ENCODE measurements at regions not wholly inside any gene's neighbourhood (a gene's known extent, or its start where the extent isn't known, plus 50 kb on each side); places are given as distances from the start of the nearest gene placed in this dataset.

DNA sequence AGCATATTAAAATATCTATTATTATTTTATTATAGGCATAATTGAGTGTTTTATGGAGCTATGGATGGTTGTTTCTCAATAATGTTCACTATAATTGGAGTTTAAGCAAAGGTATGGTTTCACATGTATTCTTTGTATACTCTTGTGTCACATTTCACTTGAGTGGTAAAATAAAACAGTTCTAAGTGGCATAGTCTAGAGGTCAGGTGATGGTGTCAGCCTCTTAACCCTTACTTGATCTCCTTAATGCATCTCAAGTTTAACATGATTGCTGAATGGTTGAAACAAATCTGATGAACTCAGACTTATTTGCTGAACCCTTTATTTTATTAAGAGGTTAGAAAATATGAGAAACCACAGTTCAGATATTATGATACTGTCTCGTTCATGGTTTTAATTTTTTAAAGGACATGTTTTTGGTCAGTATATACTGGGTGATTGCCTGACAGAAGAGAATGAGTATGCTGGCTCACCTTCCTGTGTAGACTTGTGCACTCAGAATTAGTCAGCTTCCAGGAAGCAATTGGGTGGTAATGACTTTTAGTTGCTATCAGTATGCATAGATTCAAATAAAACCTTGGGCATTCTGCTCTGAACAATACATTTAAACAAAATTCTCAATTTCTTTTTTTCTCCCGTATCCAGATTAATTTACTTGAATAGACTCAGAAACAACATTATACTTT lies 464.6 kb downstream of the PCNX1 start:
- Histone ChIP-seq H3K36me3 (ENCODE audit: insufficient read depth) (no peaks in the 10 kb centered on the region), H3K9ac (no peak overlapping the region), H3K27ac (no peak overlapping the region), H3K4me3 (IDR thresholded peaks at IDR 0.05; ENCODE audit: insufficient read depth, low read depth, low read length) (no peak overlapping the region), H3K4me1 (ENCODE audit: low read depth, poor library complexity, severe bottlenecking) (peaks cover 8% of the 10 kb centered on the region), H4K20me1 (ENCODE audit: insufficient read depth) (no peaks in the 10 kb centered on the region), H3K79me2 (ENCODE audit: insufficient read depth, low read depth) (no peaks in the 10 kb centered on the region), H2AFZ (ENCODE audit: low read depth) (no peak overlapping the region), H3K4me2 (no peak overlapping the region), H3K27me3 (ENCODE audit: insufficient read depth, low read depth) (no peaks in the 10 kb centered on the region)
- TF ChIP-seq, protein P1, sequence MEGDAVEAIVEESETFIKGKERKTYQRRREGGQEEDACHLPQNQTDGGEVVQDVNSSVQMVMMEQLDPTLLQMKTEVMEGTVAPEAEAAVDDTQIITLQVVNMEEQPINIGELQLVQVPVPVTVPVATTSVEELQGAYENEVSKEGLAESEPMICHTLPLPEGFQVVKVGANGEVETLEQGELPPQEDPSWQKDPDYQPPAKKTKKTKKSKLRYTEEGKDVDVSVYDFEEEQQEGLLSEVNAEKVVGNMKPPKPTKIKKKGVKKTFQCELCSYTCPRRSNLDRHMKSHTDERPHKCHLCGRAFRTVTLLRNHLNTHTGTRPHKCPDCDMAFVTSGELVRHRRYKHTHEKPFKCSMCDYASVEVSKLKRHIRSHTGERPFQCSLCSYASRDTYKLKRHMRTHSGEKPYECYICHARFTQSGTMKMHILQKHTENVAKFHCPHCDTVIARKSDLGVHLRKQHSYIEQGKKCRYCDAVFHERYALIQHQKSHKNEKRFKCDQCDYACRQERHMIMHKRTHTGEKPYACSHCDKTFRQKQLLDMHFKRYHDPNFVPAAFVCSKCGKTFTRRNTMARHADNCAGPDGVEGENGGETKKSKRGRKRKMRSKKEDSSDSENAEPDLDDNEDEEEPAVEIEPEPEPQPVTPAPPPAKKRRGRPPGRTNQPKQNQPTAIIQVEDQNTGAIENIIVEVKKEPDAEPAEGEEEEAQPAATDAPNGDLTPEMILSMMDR (conservative IDR thresholded peaks at IDR 0.05; ENCODE audit: low read depth, low read length), result no peak

DNA sequence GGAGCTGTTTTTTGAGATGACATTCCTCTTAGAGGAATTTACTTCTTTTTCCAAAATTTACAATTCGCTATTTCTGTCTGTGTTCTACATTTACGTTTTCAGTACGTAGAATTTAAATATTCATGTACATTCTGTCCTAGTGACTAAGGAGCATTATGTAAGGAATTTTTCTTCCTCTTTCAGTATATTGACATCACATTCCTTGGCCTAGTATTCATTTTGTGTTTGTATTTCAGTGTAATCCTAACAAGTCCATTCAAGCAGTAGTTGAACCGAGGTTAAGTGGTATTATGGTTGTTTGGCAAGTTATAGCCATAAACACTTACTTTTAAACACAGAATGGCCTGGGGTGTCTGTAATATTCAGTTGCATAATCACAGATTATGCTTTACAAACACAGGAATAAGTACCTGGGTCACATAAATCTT lies 465.2 kb downstream of the PCNX1 start:
- Histone ChIP-seq H3K36me3 (ENCODE audit: insufficient read depth) (no peaks in the 10 kb centered on the region), H3K27ac (no peak overlapping the region), H3K27me3 (ENCODE audit: insufficient read depth, low read depth) (no peaks in the 10 kb centered on the region), H3K79me2 (ENCODE audit: insufficient read depth, low read depth) (no peaks in the 10 kb centered on the region), H3K4me3 (IDR thresholded peaks at IDR 0.05; ENCODE audit: insufficient read depth, low read depth, low read length) (no peak overlapping the region), H3K4me2 (no peak overlapping the region), H4K20me1 (ENCODE audit: insufficient read depth) (no peaks in the 10 kb centered on the region), H3K4me1 (ENCODE audit: low read depth, poor library complexity, severe bottlenecking) (peaks cover 8% of the 10 kb centered on the region), H3K9ac (no peak overlapping the region), H2AFZ (ENCODE audit: low read depth) (no peak overlapping the region)
- TF ChIP-seq, protein P1 (conservative IDR thresholded peaks at IDR 0.05; ENCODE audit: low read depth, low read length), result no peak

DNA sequence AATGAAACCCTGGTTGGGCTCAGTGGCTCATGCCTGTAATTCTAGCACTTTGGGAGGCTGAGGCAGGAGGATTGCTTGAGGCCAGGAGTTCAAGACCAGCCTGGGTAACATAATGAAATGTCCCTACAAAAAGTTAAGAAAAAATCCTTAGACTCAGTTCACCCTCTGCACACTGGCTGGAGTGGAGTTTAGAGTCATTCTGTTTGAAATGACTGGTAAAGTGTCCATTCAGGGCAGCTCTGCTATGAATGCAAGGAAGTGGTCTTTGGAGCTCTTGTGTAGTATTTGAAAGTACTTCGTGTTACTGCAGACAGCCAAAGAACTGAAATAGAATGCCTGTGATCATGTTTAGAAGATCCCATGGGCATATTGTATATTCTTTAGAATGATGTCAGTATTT lies 466.5 kb downstream of the PCNX1 start:
- Histone ChIP-seq H3K27me3 (ENCODE audit: insufficient read depth, low read depth) (no peaks in the 10 kb centered on the region), H2AFZ (ENCODE audit: low read depth) (no peak overlapping the region), H3K4me2 (no peak overlapping the region), H3K4me3 (IDR thresholded peaks at IDR 0.05; ENCODE audit: insufficient read depth, low read depth, low read length) (no peak overlapping the region), H3K9ac (no peak overlapping the region), H3K36me3 (ENCODE audit: insufficient read depth) (no peaks in the 10 kb centered on the region), H3K27ac (no peak overlapping the region), H3K4me1 (ENCODE audit: low read depth, poor library complexity, severe bottlenecking) (peaks cover 18% of the 10 kb centered on the region), H4K20me1 (ENCODE audit: insufficient read depth) (no peaks in the 10 kb centered on the region), H3K79me2 (ENCODE audit: insufficient read depth, low read depth) (no peaks in the 10 kb centered on the region)
- TF ChIP-seq, protein P1 (conservative IDR thresholded peaks at IDR 0.05; ENCODE audit: low read depth, low read length), result no peak

DNA sequence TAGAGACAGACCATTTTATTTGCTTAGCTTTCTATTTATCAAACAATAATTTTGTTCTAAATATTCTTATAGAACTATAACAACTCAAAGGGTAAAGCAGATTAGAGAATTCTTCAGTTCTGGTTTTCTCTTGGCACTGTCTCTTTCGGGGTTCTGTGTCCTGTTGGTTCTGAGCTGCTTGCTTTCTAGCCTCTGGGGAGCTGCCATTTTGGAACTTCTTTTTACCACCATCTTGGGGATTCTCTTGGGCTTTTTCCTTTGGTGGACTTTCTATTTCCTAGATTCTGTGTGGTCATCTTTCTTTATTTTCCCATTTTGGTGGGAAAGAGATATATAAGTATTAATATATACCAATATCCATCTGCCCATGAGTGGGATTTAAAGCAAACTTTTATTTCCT lies 467.7 kb downstream of the PCNX1 start:
- no peak overlapping the region for H3K27ac ChIP-seq
- no peaks in the 10 kb centered on the region for H3K36me3 ChIP-seq (ENCODE audit: insufficient read depth)
- H3K9ac ChIP-seq, result no peak overlapping the region
- H3K79me2 ChIP-seq (ENCODE audit: insufficient read depth, low read depth), result no peaks in the 10 kb centered on the region
- no peak overlapping the region for H3K4me3 ChIP-seq (IDR thresholded peaks at IDR 0.05; ENCODE audit: insufficient read depth, low read depth, low read length)
- H3K27me3 ChIP-seq (ENCODE audit: insufficient read depth, low read depth), result no peaks in the 10 kb centered on the region
- no peaks in the 10 kb centered on the region for H4K20me1 ChIP-seq (ENCODE audit: insufficient read depth)
- peaks cover 25% of the 10 kb centered on the region for H3K4me1 ChIP-seq (ENCODE audit: low read depth, poor library complexity, severe bottlenecking)
- no peak overlapping the region for H2AFZ ChIP-seq (ENCODE audit: low read depth)
- TF ChIP-seq, protein P1 (conservative IDR thresholded peaks at IDR 0.05; ENCODE audit: low read depth, low read length), result no peak
- no peak overlapping the region for H3K4me2 ChIP-seq
